Ovary (tissue), 7 donors: ENCODE measurements at regions not wholly inside any gene's neighbourhood (a gene's known extent, or its start where the extent isn't known, plus 50 kb on each side); places are given as distances from the start of the nearest gene placed in this dataset.
"Not testable (repeated sequence)": the region's sequence is repeated elsewhere in the genome, so short reads cannot be mapped to it uniquely, and the experiment has no call there.

ENCODE experiments used
- DNase-seq, 5 donors: peaks; one replicate each; pipeline ENCODE4 v3.0.0-alpha.2; 2019 to 2020
- H3K27ac ChIP-seq, 2 donors: fragments of 200-600 bp; one replicate each; pipeline versions ENCODE4 v1.5.1 to v1.8.0; 2019 to 2022
- H3K27me3 ChIP-seq: fragments of 200-600 bp; one replicate; pipeline ENCODE4 v1.8.0; 2022
- H3K36me3 ChIP-seq: fragments of 200-600 bp; sonication (generic); one replicate; pipeline ENCODE4 v1.5.1; 2019
- H3K4me1 ChIP-seq: one replicate; pipeline ENCODE4 v1.8.1; 2013; ENCODE audit warnings: mild to moderate bottlenecking, moderate library complexity; ENCODE audit not compliant: insufficient read depth
- H3K4me3 ChIP-seq: fragments of 200-600 bp; sonication (generic); one replicate; pipeline ENCODE4 v1.5.1; 2017
- H3K9me3 ChIP-seq, 2 donors: fragments of 200-600 bp in 1 of 2; sonication (generic) in 1 of 2; one replicate each; pipeline versions ENCODE4 v1.5.1 to v1.8.1; 2013 to 2019; ENCODE audit warnings: mild to moderate bottlenecking in 1 of 2, moderate library complexity in 1 of 2
- CTCF ChIP-seq, 3 donors: fragments of 450-650 bp in 2 of 3; fragments of 200-600 bp in 1 of 3; IDR thresholded peaks; one replicate each; pipeline versions ENCODE4 v1.5.1 to v1.8.0; 2016 to 2022; ENCODE audit warnings: antibody characterized with exemption in 3 of 3, mild to moderate bottlenecking in 1 of 3
- EP300 ChIP-seq: sonication (generic); formaldehyde crosslinking; IDR thresholded peaks from one replicate; pipeline ENCODE4 v1.6.1; 2017; ENCODE audit warnings: antibody characterized with exemption
- POLR2A ChIP-seq: fragments of 450-650 bp; IDR thresholded peaks from one replicate; pipeline ENCODE4 v1.6.1; 2017; ENCODE audit warnings: antibody characterized with exemption, mild to moderate bottlenecking, moderate library complexity
- WGBS, 3 donors: extraction: QIAGEN DNeasy Blood & Tissue Kit in 1 of 3; methylation state at CpG; one replicate each; pipeline versions ENCODE4 v1.1.5 to v1.1.7; 2013 to 2017; 5-methylcytosine and 5-hydroxymethylcytosine counted together
- intact Hi-C, 4 donors: fragments of 100-400 bp; cut with DNase I; formaldehyde crosslinking; loops; one replicate each; pipeline versions ENCODE4 v1.11.0 to v1.15.1; 2022 to 2023
- donor health status: DM: no; HTN: no; CAD: no; lungs with moderate emphysema.
- donor health status: DM: no; HTN: no; CAD: no.
- donor health status: Bipolar disorder and iron deficiency.
- donor health status: DM: no; HTN: no; CAD: no.
- donor health status: DM: yes; HTN: yes; CAD: no.

GRCh38 chr14:98006008-98006407 is 1208.8 kb downstream of the VRK1 start:
- DNase-seq, result no peak
- WGBS, 3 donors, result 88 to 90% (median 89%) methylated on average over 7 of the region's 7 CpGs
- H3K9me3 ChIP-seq, result no peaks in the 10 kb centered on the region
- intact Hi-C loops, result no loop called here
- no peaks in the 10 kb centered on the region for H3K36me3 ChIP-seq
- no peak overlapping the region for H3K4me3 ChIP-seq
- no peak overlapping the region for H3K27ac ChIP-seq
- no peaks in the 10 kb centered on the region for H3K4me1 ChIP-seq
- no peaks in the 10 kb centered on the region for H3K27me3 ChIP-seq
- TF ChIP-seq CTCF (IDR thresholded peaks at IDR 0.05), result no peak
- no peak for TF ChIP-seq POLR2A
- no peak for TF ChIP-seq EP300

GRCh38 chr14:98008381-98009113 is 1211.4 kb downstream of the VRK1 start:
- WGBS, 3 donors, result 88 to 91% (median 88%) methylated on average over 4 of the region's 4 CpGs
- no peaks in the 10 kb centered on the region for H3K27me3 ChIP-seq
- H3K36me3 ChIP-seq, result no peaks in the 10 kb centered on the region
- no peaks in the 10 kb centered on the region for H3K4me1 ChIP-seq
- H3K27ac ChIP-seq, result no peak overlapping the region
- no peaks in the 10 kb centered on the region for H3K9me3 ChIP-seq
- intact Hi-C loops, result no loop called here
- TF ChIP-seq POLR2A (no peak), CTCF (IDR thresholded peaks at IDR 0.05) (no peak), EP300 (no peak)
- DNase-seq, result no peak
- no peak overlapping the region for H3K4me3 ChIP-seq

GRCh38 chr14:98009177-98009576 is 1212.0 kb downstream of the VRK1 start:
- 83 to 84% (median 84%) methylated on average over 3 of the region's 3 CpGs for WGBS, 3 donors
- H3K4me1 ChIP-seq, H3K27me3 ChIP-seq, H3K36me3 ChIP-seq, DNase-seq, intact Hi-C loops, H3K4me3 ChIP-seq, H3K9me3 ChIP-seq, H3K27ac ChIP-seq: not testable (repeated sequence)

GRCh38 chr14:98010784-98011183 is 1213.6 kb downstream of the VRK1 start:
- Histone ChIP-seq H3K4me1 (no peaks in the 10 kb centered on the region), H3K9me3 (no peaks in the 10 kb centered on the region), H3K27ac (no peak overlapping the region), H3K36me3 (no peaks in the 10 kb centered on the region), H3K27me3 (no peaks in the 10 kb centered on the region), H3K4me3 (no peak overlapping the region)
- WGBS, 3 donors, result 50 to 66% (median 56%) methylated on average over 2 of the region's 2 CpGs
- intact Hi-C loops, result no loop called here
- TF ChIP-seq EP300, result no peak
- TF ChIP-seq POLR2A, result no peak
- TF ChIP-seq CTCF (IDR thresholded peaks at IDR 0.05), result no peak
- DNase-seq, result no peak

GRCh38 chr14:98014851-98015615 is 1217.9 kb downstream of the VRK1 start:
- TF ChIP-seq POLR2A, result no peak
- no peak for TF ChIP-seq CTCF (IDR thresholded peaks at IDR 0.05)
- no peak for TF ChIP-seq EP300
- 57 to 64% (median 63%) methylated on average over 3 of the region's 3 CpGs for WGBS, 3 donors
- H3K9me3 ChIP-seq, result no peaks in the 10 kb centered on the region
- H3K36me3 ChIP-seq, result no peaks in the 10 kb centered on the region
- DNase-seq, result no peak
- no peaks in the 10 kb centered on the region for H3K4me1 ChIP-seq
- no peak overlapping the region for H3K27ac ChIP-seq
- intact Hi-C loops, result no loop called here
- H3K27me3 ChIP-seq, result no peaks in the 10 kb centered on the region
- no peak overlapping the region for H3K4me3 ChIP-seq
